Muscle layer of duodenum (tissue), 2 donors: ENCODE measurements at regions not wholly inside any gene's neighbourhood (a gene's known extent, or its start where the extent isn't known, plus 50 kb on each side); places are given as distances from the start of the nearest gene placed in this dataset.

Source experiments
- H3K27ac ChIP-seq: one replicate; pipeline ENCODE4 v1.7.0; 2013; ENCODE audit warnings: mild to moderate bottlenecking, low read length
- H3K27me3 ChIP-seq: one replicate; pipeline ENCODE4 v1.7.0; 2013; ENCODE audit warnings: low read depth, mild to moderate bottlenecking, control low read depth, low read length
- H3K36me3 ChIP-seq, 2 donors: one replicate each; pipeline ENCODE4 v1.7.0; 2013; ENCODE audit warnings: low read length in 2 of 2, control low read depth in 1 of 2, mild to moderate bottlenecking in 1 of 2; ENCODE audit not compliant: insufficient read depth in 2 of 2, control insufficient read depth in 1 of 2
- H3K4me1 ChIP-seq, 2 donors: one replicate each; pipeline ENCODE4 v1.7.0; 2013; ENCODE audit warnings: low read length in 2 of 2, mild to moderate bottlenecking in 2 of 2, control low read depth in 1 of 2, moderate library complexity in 1 of 2; ENCODE audit not compliant: insufficient read depth in 2 of 2, control insufficient read depth in 1 of 2
- H3K4me3 ChIP-seq, 2 donors: one replicate each; pipeline ENCODE4 v1.7.0; 2013; ENCODE audit warnings: low read length in 2 of 2, low read depth in 1 of 2, mild to moderate bottlenecking in 1 of 2
- H3K9me3 ChIP-seq, 2 donors: one replicate each; pipeline ENCODE4 v1.7.0; 2013; ENCODE audit warnings: low read length in 2 of 2, control low read depth in 1 of 2, mild to moderate bottlenecking in 1 of 2; ENCODE audit not compliant: control insufficient read depth in 1 of 2
- donor health status: healthy.

DNA sequence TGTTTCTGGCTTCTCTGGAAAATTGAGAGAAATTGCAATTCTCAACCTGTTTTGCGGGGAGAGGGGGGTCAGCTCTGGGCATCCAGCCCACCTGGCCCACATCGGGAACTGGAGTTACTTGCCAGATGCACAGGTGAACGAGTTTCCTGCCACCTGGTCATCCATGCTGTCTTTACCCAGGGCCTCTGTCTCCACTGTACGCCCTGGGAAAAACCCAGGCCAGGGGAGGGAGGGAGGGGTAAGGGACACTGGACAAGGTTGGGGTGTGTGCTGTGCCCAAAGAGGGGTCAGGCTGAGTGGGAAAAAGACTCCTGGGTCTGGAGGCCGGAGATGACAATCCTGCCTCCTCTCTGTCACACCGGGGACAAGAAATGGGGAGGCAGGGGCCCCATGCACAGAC lies 307.6 kb downstream of the ZNF536 start:
- Histone ChIP-seq H3K36me3 (no peaks in the 10 kb centered on the region), H3K4me3 (no peak overlapping the region), H3K9me3 (no peaks in the 10 kb centered on the region), H3K4me1 (no peaks in the 10 kb centered on the region), H3K27me3 (peaks cover 3% of the 10 kb centered on the region), H3K27ac (no peak overlapping the region)

GRCh38 chr19:30679153-30679702 lies 307.0 kb downstream of the ZNF536 start:
- no peak overlapping the region for H3K27ac ChIP-seq
- peaks cover 3% of the 10 kb centered on the region for H3K27me3 ChIP-seq
- no peaks in the 10 kb centered on the region for H3K9me3 ChIP-seq
- no peaks in the 10 kb centered on the region for H3K36me3 ChIP-seq
- H3K4me1 ChIP-seq = no peaks in the 10 kb centered on the region
- H3K4me3 ChIP-seq = no peak overlapping the region

DNA sequence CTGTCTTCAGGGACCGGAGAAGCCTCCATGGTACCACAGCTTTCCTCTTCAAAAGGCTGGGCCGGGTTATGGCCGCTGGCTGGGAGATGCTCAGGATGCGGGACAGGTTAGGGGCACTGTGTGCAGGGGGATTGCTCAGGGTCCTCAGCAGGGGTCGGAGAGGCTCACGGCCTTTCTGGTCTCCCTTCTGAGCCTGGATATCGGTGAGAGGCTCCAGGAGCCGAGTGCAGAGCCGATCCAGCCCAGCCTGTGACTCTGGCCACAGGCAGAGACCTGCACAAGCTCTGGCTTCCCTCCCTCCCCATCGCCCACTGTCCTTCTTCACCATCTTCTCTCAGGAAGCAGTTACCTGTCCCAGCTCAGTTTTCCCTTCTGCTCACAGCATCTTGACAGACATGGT lies 306.0 kb downstream of the ZNF536 start:
- Histone ChIP-seq H3K27me3 (peaks cover 3% of the 10 kb centered on the region), H3K4me3 (no peak overlapping the region), H3K27ac (no peak overlapping the region), H3K4me1 (no peaks in the 10 kb centered on the region), H3K36me3 (no peaks in the 10 kb centered on the region), H3K9me3 (no peaks in the 10 kb centered on the region)

- Histone ChIP-seq H3K36me3 (no peaks in the 10 kb centered on the region), H3K4me1 (no peaks in the 10 kb centered on the region), H3K9me3 (no peaks in the 10 kb centered on the region), H3K27ac (no peak overlapping the region), H3K27me3 (peaks cover 3% of the 10 kb centered on the region), H3K4me3 (no peak overlapping the region)
Measured at GRCh38 chr19:30677702-30678101, 305.5 kb downstream of the ZNF536 start.

DNA sequence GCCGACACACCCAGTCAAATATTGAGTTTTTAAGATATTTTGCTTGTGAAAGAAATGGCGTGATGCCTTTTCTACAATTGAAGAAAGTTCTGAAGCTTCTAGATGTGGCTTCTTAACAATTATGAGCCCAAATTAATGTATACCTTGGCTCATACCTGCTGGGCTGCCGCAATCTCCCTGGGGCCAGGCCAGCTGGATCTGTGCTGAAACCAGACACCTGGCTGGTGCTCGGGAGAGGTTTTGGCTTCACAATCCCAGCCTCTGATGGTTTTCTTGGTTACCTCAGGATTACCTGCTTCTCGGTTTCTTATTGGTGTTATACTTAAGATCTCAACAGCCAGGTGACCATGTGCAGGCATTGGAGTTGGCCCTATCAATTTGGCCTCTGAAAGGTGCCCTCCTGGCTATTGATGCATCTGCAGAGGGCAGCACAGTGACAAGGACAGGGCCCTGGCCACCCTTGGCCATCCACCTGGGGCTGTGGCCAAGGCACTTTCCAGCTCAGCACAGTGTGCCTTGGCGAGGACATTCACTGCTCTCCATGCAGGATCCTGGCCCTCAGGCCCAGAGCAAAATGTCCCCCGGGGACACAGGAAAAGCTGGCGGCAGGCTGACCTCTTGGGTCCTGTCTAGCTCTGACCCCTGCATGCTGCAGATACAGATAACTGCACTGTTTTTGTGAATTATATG lies 305.0 kb downstream of the ZNF536 start:
- no peaks in the 10 kb centered on the region for H3K9me3 ChIP-seq
- no peaks in the 10 kb centered on the region for H3K36me3 ChIP-seq
- H3K27ac ChIP-seq = no peak overlapping the region
- no peak overlapping the region for H3K4me3 ChIP-seq
- H3K27me3 ChIP-seq = no peaks in the 10 kb centered on the region
- no peaks in the 10 kb centered on the region for H3K4me1 ChIP-seq

- Histone ChIP-seq H3K9me3 (no peaks in the 10 kb centered on the region), H3K4me3 (no peak overlapping the region), H3K27ac (no peak overlapping the region), H3K36me3 (no peaks in the 10 kb centered on the region), H3K4me1 (peaks cover 0 to 4% of the 10 kb centered on the region in 2 donors), H3K27me3 (no peaks in the 10 kb centered on the region)
Measured at GRCh38 chr19:30675086-30675485, 302.9 kb downstream of the ZNF536 start.

GRCh38 chr19:30674656-30675055 lies 302.5 kb downstream of the ZNF536 start:
- Histone ChIP-seq H3K27ac (no peak overlapping the region), H3K9me3 (no peaks in the 10 kb centered on the region), H3K36me3 (no peaks in the 10 kb centered on the region), H3K27me3 (no peaks in the 10 kb centered on the region), H3K4me1 (peaks cover 0 to 7% of the 10 kb centered on the region in 2 donors), H3K4me3 (no peak overlapping the region)

DNA sequence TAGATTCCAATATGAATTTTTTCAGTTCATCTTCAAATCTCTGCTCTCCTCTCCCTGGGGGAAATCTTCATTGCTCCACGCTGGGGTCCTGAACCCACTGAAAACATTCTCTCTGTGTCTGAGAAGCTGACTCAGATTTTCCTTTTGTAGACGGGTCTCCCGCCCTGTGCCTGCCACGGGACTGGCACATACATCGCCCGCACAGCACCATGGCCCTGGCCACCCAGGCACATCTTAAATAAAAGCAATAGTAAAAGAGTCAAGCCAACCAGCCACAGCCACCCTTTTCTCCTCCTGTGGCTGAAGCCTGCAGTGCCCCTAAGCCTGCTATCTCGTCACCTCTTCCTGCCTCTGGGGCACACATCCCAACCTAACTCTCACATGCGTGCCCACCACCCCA lies 301.2 kb downstream of the ZNF536 start:
- no peak overlapping the region for H3K4me3 ChIP-seq
- H3K36me3 ChIP-seq = no peaks in the 10 kb centered on the region
- H3K4me1 ChIP-seq = peaks cover 0 to 7% of the 10 kb centered on the region in 2 donors
- H3K9me3 ChIP-seq = no peaks in the 10 kb centered on the region
- peaks cover 7% of the 10 kb centered on the region for H3K27me3 ChIP-seq
- no peak overlapping the region for H3K27ac ChIP-seq

GRCh38 chr19:30672926-30673325 lies 300.7 kb downstream of the ZNF536 start:
- peaks cover 7% of the 10 kb centered on the region for H3K27me3 ChIP-seq
- peaks cover 0 to 7% of the 10 kb centered on the region in 2 donors for H3K4me1 ChIP-seq
- H3K36me3 ChIP-seq = no peaks in the 10 kb centered on the region

GRCh38 chr19:30671622-30672051 lies 299.5 kb downstream of the ZNF536 start:
- Histone ChIP-seq H3K27ac (no peak overlapping the region), H3K4me1 (peaks cover 0 to 7% of the 10 kb centered on the region in 2 donors), H3K4me3 (no peak overlapping the region)

More at GRCh38 chr19:30672926-30673325, 300.7 kb downstream of the ZNF536 start:
- no peak overlapping the region for H3K27ac ChIP-seq
- no peaks in the 10 kb centered on the region for H3K9me3 ChIP-seq
- no peak overlapping the region for H3K4me3 ChIP-seq

GRCh38 chr19:30671367-30671619 lies 299.1 kb downstream of the ZNF536 start:
- H3K27ac ChIP-seq = no peak overlapping the region

More at GRCh38 chr19:30671622-30672051, 299.5 kb downstream of the ZNF536 start:
- H3K9me3 ChIP-seq = no peaks in the 10 kb centered on the region
- no peaks in the 10 kb centered on the region for H3K36me3 ChIP-seq
- H3K27me3 ChIP-seq = peaks cover 7% of the 10 kb centered on the region

More at GRCh38 chr19:30671367-30671619, 299.1 kb downstream of the ZNF536 start:
- H3K27me3 ChIP-seq = peaks cover 7% of the 10 kb centered on the region
- H3K9me3 ChIP-seq = no peaks in the 10 kb centered on the region
- H3K4me1 ChIP-seq = peaks cover 0 to 7% of the 10 kb centered on the region in 2 donors
- no peak overlapping the region for H3K4me3 ChIP-seq
- H3K36me3 ChIP-seq = no peaks in the 10 kb centered on the region
